Stimulated activated memory B cell treated with anti-CD40 and anti-IgM and Interleukin-4, amounts not matched to agents 10 μg/mL and 1 μg/mL and 100 μg/mL, for 72 hours (primary cell): ENCODE measurements at regions not wholly inside any gene's neighbourhood (a gene's known extent, or its start where the extent isn't known, plus 50 kb on each side); places are given as distances from the start of the nearest gene placed in this dataset.

ENCODE experiments used
- ATAC-seq: fragments of 150-1000 bp; cut with Tn5 transposase; 2 replicates; pipeline ENCODE4 v1.10.0; 2021
- H3K27ac Mint-ChIP-seq: one replicate; pipeline ENCODE4 v1.8.0; 2022; ENCODE audit warnings: mild to moderate bottlenecking, mixed read lengths
- H3K27me3 Mint-ChIP-seq: one replicate; pipeline ENCODE4 v1.8.0; 2022; ENCODE audit warnings: mixed read lengths
- H3K36me3 Mint-ChIP-seq: one replicate; pipeline ENCODE4 v1.8.0; 2022; ENCODE audit warnings: mixed read lengths
- H3K4me1 Mint-ChIP-seq: one replicate; pipeline ENCODE4 v1.8.0; 2022; ENCODE audit warnings: mixed read lengths
- H3K4me3 Mint-ChIP-seq: one replicate; pipeline ENCODE4 v1.8.0; 2022; ENCODE audit warnings: mild to moderate bottlenecking, moderate library complexity, mixed read lengths
- H3K9me3 Mint-ChIP-seq: one replicate; pipeline ENCODE4 v1.8.0; 2022; ENCODE audit warnings: mixed read lengths

DNA sequence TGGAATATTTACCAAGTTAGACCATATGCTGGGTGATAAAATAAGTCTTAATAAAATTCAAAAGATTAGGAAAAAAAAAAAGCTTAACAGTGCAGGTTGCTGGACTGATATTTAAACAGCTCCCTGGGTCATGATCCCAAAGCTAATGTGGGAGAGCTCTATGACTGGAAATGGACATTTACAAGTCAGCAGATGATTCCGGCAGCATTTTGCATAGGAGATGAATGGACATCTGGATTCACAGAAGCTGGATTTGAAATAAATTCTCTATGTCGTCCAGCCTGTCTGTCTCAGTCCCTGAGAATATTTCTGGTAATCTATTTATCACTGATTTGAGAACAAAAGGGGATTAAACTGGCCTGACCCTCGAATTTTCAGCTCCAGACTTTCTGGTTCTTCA lies 52.3 kb upstream of the KLHL25 start:
- H3K4me1 Mint-ChIP-seq, result no peaks in the 10 kb centered on the region
- H3K9me3 Mint-ChIP-seq, result peaks cover 7% of the 10 kb centered on the region
- H3K36me3 Mint-ChIP-seq, result peaks cover 8% of the 10 kb centered on the region
- H3K4me3 Mint-ChIP-seq, result no peak overlapping the region
- H3K27me3 Mint-ChIP-seq, result peaks cover 22% of the 10 kb centered on the region
- ATAC-seq, result no peak
- H3K27ac Mint-ChIP-seq, result no peak overlapping the region

- no peaks in the 10 kb centered on the region for H3K4me1 Mint-ChIP-seq
- peaks cover 7% of the 10 kb centered on the region for H3K9me3 Mint-ChIP-seq
- no peak for ATAC-seq
- H3K27ac Mint-ChIP-seq, result no peak overlapping the region
- no peak overlapping the region for H3K4me3 Mint-ChIP-seq
- peaks cover 17% of the 10 kb centered on the region for H3K27me3 Mint-ChIP-seq
- H3K36me3 Mint-ChIP-seq, result peaks cover 8% of the 10 kb centered on the region
Observed at GRCh38 chr15:85849946-85850345, 55.2 kb upstream of the KLHL25 start.

GRCh38 chr15:85852969-85853368 lies 58.2 kb upstream of the KLHL25 start:
- no peaks in the 10 kb centered on the region for H3K36me3 Mint-ChIP-seq
- H3K27me3 Mint-ChIP-seq, result peaks cover 12% of the 10 kb centered on the region
- H3K4me1 Mint-ChIP-seq, result no peaks in the 10 kb centered on the region
- no peak overlapping the region for H3K4me3 Mint-ChIP-seq
- no peak for ATAC-seq
- no peak overlapping the region for H3K27ac Mint-ChIP-seq
- H3K9me3 Mint-ChIP-seq, result no peaks in the 10 kb centered on the region

DNA sequence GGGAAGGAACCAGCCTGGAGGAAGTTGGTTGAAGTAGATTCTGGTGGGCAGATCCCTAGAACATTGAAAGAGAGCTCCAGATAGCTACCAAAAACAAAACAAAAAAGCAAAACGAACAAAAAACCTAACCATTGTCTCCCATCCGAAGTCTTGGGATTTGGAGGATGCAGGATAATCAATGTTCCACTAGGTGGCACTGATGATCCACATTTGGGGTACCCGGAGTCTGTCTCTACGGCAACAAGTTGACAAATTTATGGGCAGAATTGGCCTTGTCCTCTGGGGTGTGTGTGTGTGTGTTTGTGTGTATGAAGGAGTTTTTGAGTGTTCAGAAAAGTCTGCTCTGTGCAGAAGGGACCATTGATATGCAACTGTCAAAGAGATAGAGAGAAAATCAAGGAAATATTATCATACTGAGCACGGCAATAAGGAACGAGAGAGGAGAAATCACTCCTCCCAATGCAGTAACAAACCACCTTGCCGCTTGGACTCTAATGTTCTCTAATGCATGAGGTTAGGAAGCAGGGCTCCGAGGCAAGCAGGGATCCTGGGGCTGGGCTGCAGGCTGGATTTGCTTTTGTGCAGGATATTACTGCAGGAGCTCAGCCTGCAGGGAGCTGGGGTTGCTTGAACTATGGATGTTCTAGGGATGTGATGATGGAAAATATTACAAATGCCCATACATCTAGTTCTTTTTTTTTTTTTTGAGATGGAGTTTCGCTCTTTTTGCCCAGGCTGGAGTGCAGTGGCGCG lies 59.8 kb upstream of the KLHL25 start:
- Mint-ChIP-seq H3K4me3 (no peak overlapping the region), H3K4me1 (peaks cover 6% of the 10 kb centered on the region), H3K27me3 (peaks cover 21% of the 10 kb centered on the region), H3K36me3 (no peaks in the 10 kb centered on the region), H3K9me3 (no peaks in the 10 kb centered on the region), H3K27ac (no peak overlapping the region)
- peak; percentile 73 for ATAC-seq

DNA sequence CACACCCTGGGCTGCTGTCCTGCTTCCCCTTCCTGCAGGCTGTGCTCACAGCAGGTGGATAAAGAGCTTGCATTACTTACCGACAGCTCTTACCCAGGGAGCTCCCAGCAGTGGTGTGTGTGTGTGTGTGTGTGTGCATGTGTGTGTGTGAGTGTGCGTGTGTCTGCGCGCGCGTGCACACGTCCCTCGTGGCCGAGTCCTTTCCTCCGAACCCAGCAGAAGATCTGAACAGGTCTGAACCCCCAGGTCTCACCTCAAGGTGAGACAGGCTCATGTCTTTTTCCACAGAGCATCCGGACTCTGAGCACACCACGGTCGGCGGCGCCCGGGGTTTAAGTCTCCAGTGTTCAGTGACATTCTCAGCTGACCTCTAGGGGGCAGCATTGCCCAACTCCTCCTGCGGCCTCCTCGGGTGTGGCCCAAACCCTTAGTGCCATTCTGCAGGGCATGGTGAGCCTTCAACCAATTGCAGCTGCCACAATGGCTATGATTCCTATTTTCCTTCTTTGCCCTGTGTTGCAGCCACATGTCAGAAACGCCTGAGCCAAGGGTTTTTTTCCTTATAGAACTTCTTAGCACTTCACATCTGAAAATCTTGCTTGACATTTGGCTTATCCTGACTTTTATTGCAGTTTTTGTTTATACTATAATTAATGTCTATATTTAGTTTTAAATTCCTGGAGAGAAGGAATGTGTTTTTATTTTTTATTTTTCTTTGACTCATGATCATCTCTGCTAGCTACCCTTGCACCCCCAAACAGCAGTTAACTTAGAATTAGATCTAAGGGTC lies 64.1 kb upstream of the KLHL25 start:
- no peaks in the 10 kb centered on the region for H3K9me3 Mint-ChIP-seq
- H3K36me3 Mint-ChIP-seq, result no peaks in the 10 kb centered on the region
- H3K27ac Mint-ChIP-seq, result no peak overlapping the region
- H3K27me3 Mint-ChIP-seq, result peaks cover 36% of the 10 kb centered on the region
- H3K4me1 Mint-ChIP-seq, result peaks cover 6% of the 10 kb centered on the region
- no peak overlapping the region for H3K4me3 Mint-ChIP-seq
- ATAC-seq, result peak; percentile 82

DNA sequence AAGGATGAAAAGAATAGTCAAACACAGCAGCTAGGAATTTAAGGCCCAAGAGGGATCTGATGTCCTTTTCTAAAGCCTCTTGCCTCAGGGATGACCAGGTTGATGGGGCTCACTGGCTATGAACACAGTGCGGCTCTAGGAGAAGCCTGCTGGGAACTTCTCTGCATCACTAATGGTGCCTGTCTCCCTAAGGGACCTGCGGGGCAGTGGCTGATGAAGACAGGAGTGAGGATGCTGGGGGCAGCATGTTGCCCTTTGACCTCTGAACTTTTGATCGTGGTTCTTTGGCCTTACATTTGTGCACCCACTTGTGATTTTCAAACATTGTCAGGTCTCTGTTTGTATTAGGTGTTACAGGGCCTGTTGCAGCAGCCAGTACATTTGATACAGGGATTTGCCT lies 64.9 kb upstream of the KLHL25 start:
- no peak for ATAC-seq
- Mint-ChIP-seq H3K4me1 (peaks cover 6% of the 10 kb centered on the region), H3K27ac (no peak overlapping the region), H3K36me3 (no peaks in the 10 kb centered on the region), H3K27me3 (peaks cover 37% of the 10 kb centered on the region), H3K4me3 (no peak overlapping the region), H3K9me3 (no peaks in the 10 kb centered on the region)

- Mint-ChIP-seq H3K9me3 (no peaks in the 10 kb centered on the region), H3K27me3 (peaks cover 37% of the 10 kb centered on the region), H3K27ac (no peak overlapping the region), H3K4me1 (peaks cover 10% of the 10 kb centered on the region), H3K4me3 (no peak overlapping the region), H3K36me3 (no peaks in the 10 kb centered on the region)
- ATAC-seq, result no peak
Observed at GRCh38 chr15:85860394-85861161, 65.9 kb upstream of the KLHL25 start.

GRCh38 chr15:85865070-85865684 lies 70.5 kb upstream of the KLHL25 start:
- H3K4me3 Mint-ChIP-seq, result no peak overlapping the region
- H3K27ac Mint-ChIP-seq, result no peak overlapping the region
- H3K9me3 Mint-ChIP-seq, result no peaks in the 10 kb centered on the region
- peaks cover 16% of the 10 kb centered on the region for H3K27me3 Mint-ChIP-seq
- no peaks in the 10 kb centered on the region for H3K36me3 Mint-ChIP-seq
- H3K4me1 Mint-ChIP-seq, result peaks cover 5% of the 10 kb centered on the region
- no peak for ATAC-seq

DNA sequence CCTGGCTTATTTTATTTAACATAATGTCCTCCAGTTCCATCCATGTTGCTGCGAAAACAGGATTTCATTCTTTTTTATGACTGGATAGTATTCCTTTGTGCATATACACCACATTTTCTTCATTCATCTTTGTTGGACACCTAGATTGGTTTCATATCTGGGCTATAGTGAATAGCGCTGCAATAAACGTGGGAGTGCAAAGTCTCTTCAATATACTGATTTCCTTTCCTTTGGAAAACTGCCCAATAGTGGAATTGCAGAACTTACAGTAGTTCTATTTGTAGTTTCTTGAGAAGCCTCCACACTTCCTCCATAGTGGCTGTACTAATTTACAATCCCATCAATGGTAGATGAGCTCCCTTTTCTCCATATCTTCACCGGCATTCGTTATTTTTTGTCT lies 72.5 kb upstream of the KLHL25 start:
- no peaks in the 10 kb centered on the region for H3K36me3 Mint-ChIP-seq
- H3K27ac Mint-ChIP-seq, result no peak overlapping the region
- no peak for ATAC-seq
- H3K27me3 Mint-ChIP-seq, result peaks cover 33% of the 10 kb centered on the region
- peaks cover 5% of the 10 kb centered on the region for H3K4me1 Mint-ChIP-seq
- no peaks in the 10 kb centered on the region for H3K9me3 Mint-ChIP-seq
- no peak overlapping the region for H3K4me3 Mint-ChIP-seq

- Mint-ChIP-seq H3K4me1 (peaks cover 5% of the 10 kb centered on the region), H3K27ac (no peak overlapping the region), H3K27me3 (peaks cover 36% of the 10 kb centered on the region), H3K4me3 (no peak overlapping the region), H3K36me3 (no peaks in the 10 kb centered on the region), H3K9me3 (no peaks in the 10 kb centered on the region)
- no peak for ATAC-seq
Observed at GRCh38 chr15:85869124-85869523, 74.4 kb upstream of the KLHL25 start.

GRCh38 chr15:85870216-85871014 lies 75.7 kb upstream of the KLHL25 start:
- H3K27me3 Mint-ChIP-seq, result peaks cover 38% of the 10 kb centered on the region
- no peak overlapping the region for H3K4me3 Mint-ChIP-seq
- no peaks in the 10 kb centered on the region for H3K9me3 Mint-ChIP-seq
- H3K36me3 Mint-ChIP-seq, result no peaks in the 10 kb centered on the region
- H3K27ac Mint-ChIP-seq, result no peak overlapping the region
- peaks cover 2% of the 10 kb centered on the region for H3K4me1 Mint-ChIP-seq
- no peak for ATAC-seq

GRCh38 chr15:85871545-85871944 lies 76.8 kb upstream of the KLHL25 start:
- Mint-ChIP-seq H3K36me3 (no peaks in the 10 kb centered on the region), H3K4me1 (no peaks in the 10 kb centered on the region), H3K27me3 (peaks cover 38% of the 10 kb centered on the region), H3K9me3 (no peaks in the 10 kb centered on the region), H3K27ac (no peak overlapping the region), H3K4me3 (no peak overlapping the region)
- no peak for ATAC-seq

- ATAC-seq, result no peak
- Mint-ChIP-seq H3K9me3 (no peaks in the 10 kb centered on the region), H3K27ac (no peak overlapping the region), H3K4me3 (no peak overlapping the region), H3K27me3 (peaks cover 38% of the 10 kb centered on the region), H3K4me1 (no peaks in the 10 kb centered on the region), H3K36me3 (no peaks in the 10 kb centered on the region)
Observed at GRCh38 chr15:85872125-85872524, 77.4 kb upstream of the KLHL25 start.

- H3K27ac Mint-ChIP-seq, result no peak overlapping the region
- no peaks in the 10 kb centered on the region for H3K36me3 Mint-ChIP-seq
- H3K4me3 Mint-ChIP-seq, result no peak overlapping the region
- ATAC-seq, result no peak
- H3K27me3 Mint-ChIP-seq, result peaks cover 38% of the 10 kb centered on the region
- H3K4me1 Mint-ChIP-seq, result no peaks in the 10 kb centered on the region
- H3K9me3 Mint-ChIP-seq, result no peaks in the 10 kb centered on the region
Observed at GRCh38 chr15:85874236-85874635, 79.5 kb upstream of the KLHL25 start.
